Central memory CD8-positive, alpha-beta T cell (primary cell): ENCODE measurements at regions not wholly inside any gene's neighbourhood (a gene's known extent, or its start where the extent isn't known, plus 50 kb on each side); places are given as distances from the start of the nearest gene placed in this dataset.

Experiments
- ATAC-seq: fragments of 150-1000 bp; cut with Tn5 transposase; replicated peaks from 2 replicates; pipeline ENCODE4 v1.10.0; 2022; ENCODE audit warnings: mild to moderate bottlenecking, moderate FRiP score, moderate number of reproducible peaks; ENCODE audit not compliant: poor library complexity, severe bottlenecking; ENCODE audit errors: extremely low read depth
- DNase-seq, 2 donors: peaks; one replicate each; pipeline ENCODE4 v3.0.0; 2021; ENCODE audit warnings: low spot score in 2 of 2
- H3K27ac Mint-ChIP-seq: one replicate; pipeline ENCODE4 v1.8.0; 2022; ENCODE audit warnings: low read depth, mild to moderate bottlenecking, moderate library complexity, mixed read lengths
- H3K27me3 Mint-ChIP-seq: one replicate; pipeline ENCODE4 v1.8.0; 2022; ENCODE audit warnings: mixed read lengths
- H3K36me3 Mint-ChIP-seq: one replicate; pipeline ENCODE4 v1.8.0; 2022; ENCODE audit warnings: mild to moderate bottlenecking, moderate library complexity, mixed read lengths; ENCODE audit not compliant: insufficient read depth
- H3K4me1 Mint-ChIP-seq: one replicate; pipeline ENCODE4 v1.8.0; 2022; ENCODE audit warnings: mixed read lengths
- H3K4me3 Mint-ChIP-seq: one replicate; pipeline ENCODE4 v1.8.0; 2022; ENCODE audit warnings: mild to moderate bottlenecking, moderate library complexity, mixed read lengths
- H3K9me3 Mint-ChIP-seq: one replicate; pipeline ENCODE4 v1.8.0; 2022; ENCODE audit warnings: mixed read lengths

GRCh38 chr9:129407905-129408452 lies 212.9 kb downstream of the C9orf50 start:
- no peak for DNase-seq
- Mint-ChIP-seq H3K36me3 (peaks cover 29% of the 10 kb centered on the region), H3K9me3 (peaks cover 10% of the 10 kb centered on the region), H3K27me3 (no peaks in the 10 kb centered on the region), H3K4me3 (no peak overlapping the region), H3K27ac (peak overlapping the region; percentile 60), H3K4me1 (peaks cover 21% of the 10 kb centered on the region)
- ATAC-seq = no peak

DNA sequence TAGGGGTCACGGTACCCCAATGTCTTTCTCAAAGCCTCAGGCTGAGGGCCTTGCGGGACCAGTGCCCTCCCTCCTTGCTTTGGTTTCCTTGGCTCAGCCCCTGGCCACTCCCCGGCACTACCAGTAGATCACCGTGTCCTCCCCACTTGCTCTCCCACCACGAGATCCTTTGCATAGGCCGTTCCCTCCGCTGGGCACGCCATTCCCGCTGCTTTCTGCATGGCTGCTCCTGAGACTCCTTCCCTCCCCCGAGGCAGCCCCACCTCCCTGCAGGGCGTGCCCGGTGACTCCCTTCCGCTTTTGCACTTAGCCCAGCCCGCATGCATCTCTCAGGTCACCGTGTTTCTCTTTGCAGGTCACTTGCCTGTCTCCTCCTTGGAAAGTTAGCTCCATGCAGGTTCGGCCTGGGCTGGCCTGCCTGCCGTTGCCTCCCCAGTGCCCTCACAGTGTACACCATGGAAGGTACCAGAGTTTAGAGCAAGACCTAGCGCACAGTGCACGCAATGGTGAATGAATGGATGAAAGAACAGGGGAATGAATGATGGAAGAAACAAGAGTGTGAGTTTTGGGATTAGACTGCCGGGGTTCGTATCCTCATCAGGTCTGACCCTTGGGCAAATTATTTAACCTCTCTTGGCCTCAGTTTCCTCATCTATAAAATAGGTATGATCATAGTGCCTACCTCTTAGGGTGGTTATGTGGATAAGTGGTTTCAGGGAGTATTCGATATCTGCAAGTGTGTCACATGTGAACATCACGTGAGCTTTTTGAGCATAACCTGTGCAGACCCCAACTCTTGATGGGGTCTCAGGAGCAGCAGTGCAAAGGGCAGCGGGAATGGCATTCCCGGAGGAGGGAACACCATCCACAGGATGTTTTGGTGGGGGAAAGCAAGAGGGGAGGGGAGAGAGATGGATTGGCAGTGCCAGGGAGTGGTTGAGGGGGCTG lies 214.3 kb downstream of the C9orf50 start:
- ATAC-seq (no peak), DNase-seq (no peak)
- no peak overlapping the region for H3K4me3 Mint-ChIP-seq
- no peaks in the 10 kb centered on the region for H3K27me3 Mint-ChIP-seq
- peaks cover 10% of the 10 kb centered on the region for H3K9me3 Mint-ChIP-seq
- peaks cover 19% of the 10 kb centered on the region for H3K36me3 Mint-ChIP-seq
- peak overlapping the region; percentile 49 for H3K27ac Mint-ChIP-seq
- peaks cover 23% of the 10 kb centered on the region for H3K4me1 Mint-ChIP-seq

- peaks cover 10% of the 10 kb centered on the region for H3K9me3 Mint-ChIP-seq
- peaks cover 13% of the 10 kb centered on the region for H3K36me3 Mint-ChIP-seq
- DNase-seq = no peak
- H3K27ac Mint-ChIP-seq = peak overlapping the region; percentile 49
- H3K27me3 Mint-ChIP-seq = no peaks in the 10 kb centered on the region
- no peak overlapping the region for H3K4me3 Mint-ChIP-seq
- peaks cover 20% of the 10 kb centered on the region for H3K4me1 Mint-ChIP-seq
- ATAC-seq = no peak
Observed at GRCh38 chr9:129405827-129406213, 215.1 kb downstream of the C9orf50 start.

- Mint-ChIP-seq H3K27ac (no peak overlapping the region), H3K4me3 (no peak overlapping the region), H3K4me1 (peaks cover 15% of the 10 kb centered on the region), H3K36me3 (peaks cover 8% of the 10 kb centered on the region), H3K9me3 (peaks cover 4% of the 10 kb centered on the region), H3K27me3 (no peaks in the 10 kb centered on the region)
- DNase-seq (no peak), ATAC-seq (no peak)
Observed at GRCh38 chr9:129405089-129405826, 215.6 kb downstream of the C9orf50 start.

DNA sequence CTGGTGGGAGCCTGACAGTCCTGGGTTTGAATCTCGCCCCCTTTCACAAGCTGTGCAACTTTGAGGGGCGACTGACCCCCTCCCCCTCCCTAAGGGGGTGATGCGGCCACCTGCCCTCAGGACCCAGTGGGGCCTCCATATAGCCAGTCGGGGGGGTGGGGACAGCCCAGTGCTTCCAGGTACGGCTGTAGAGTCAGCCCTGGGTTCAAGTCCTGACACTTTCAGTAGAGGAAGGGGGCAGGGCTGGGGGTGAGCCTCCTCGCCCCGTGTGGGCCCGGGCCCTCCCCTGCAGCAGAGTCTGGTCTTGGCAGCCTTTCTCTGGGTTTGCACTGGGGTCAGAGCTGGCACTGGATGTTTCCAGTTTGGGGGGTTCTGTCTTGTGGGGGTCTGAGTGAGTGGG lies 216.3 kb downstream of the C9orf50 start:
- DNase-seq (no peak), ATAC-seq (no peak)
- Mint-ChIP-seq H3K27me3 (no peaks in the 10 kb centered on the region), H3K4me3 (no peak overlapping the region), H3K36me3 (peaks cover 4% of the 10 kb centered on the region), H3K9me3 (no peaks in the 10 kb centered on the region), H3K4me1 (peaks cover 10% of the 10 kb centered on the region), H3K27ac (no peak overlapping the region)

- Mint-ChIP-seq H3K9me3 (no peaks in the 10 kb centered on the region), H3K4me3 (no peak overlapping the region), H3K4me1 (peaks cover 10% of the 10 kb centered on the region), H3K27ac (no peak overlapping the region), H3K36me3 (peaks cover 4% of the 10 kb centered on the region), H3K27me3 (no peaks in the 10 kb centered on the region)
- ATAC-seq = no peak
- DNase-seq = no peak
Observed at GRCh38 chr9:129403779-129404620, 216.9 kb downstream of the C9orf50 start.

GRCh38 chr9:129402931-129403778 lies 217.7 kb downstream of the C9orf50 start:
- Mint-ChIP-seq H3K9me3 (no peaks in the 10 kb centered on the region), H3K27me3 (no peaks in the 10 kb centered on the region), H3K27ac (no peak overlapping the region), H3K4me3 (no peak overlapping the region), H3K4me1 (peaks cover 10% of the 10 kb centered on the region), H3K36me3 (no peaks in the 10 kb centered on the region)
- ATAC-seq (no peak), DNase-seq (no peak)

DNA sequence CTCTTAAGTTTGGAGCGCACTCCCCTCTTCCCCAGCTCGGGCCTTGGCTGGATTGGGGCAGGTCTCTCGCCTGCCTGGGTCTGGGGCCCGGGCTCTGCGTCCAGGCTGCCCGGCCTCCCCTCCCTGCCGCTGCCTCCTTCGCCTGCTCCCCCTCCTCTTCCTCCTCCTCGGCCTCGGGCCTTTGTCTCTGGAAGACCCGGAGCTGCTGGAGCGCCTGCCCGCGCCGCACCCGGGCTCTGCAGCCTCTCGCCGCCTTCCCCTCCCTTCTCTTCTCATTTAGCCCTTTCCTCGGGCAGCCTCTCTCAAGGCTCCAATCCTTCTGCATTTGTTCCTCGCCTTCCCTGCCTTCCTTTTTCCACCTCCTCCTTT lies 218.5 kb downstream of the C9orf50 start:
- no peak overlapping the region for H3K27ac Mint-ChIP-seq
- H3K36me3 Mint-ChIP-seq = no peaks in the 10 kb centered on the region
- ATAC-seq = no peak
- H3K9me3 Mint-ChIP-seq = no peaks in the 10 kb centered on the region
- no peak overlapping the region for H3K4me3 Mint-ChIP-seq
- H3K27me3 Mint-ChIP-seq = no peaks in the 10 kb centered on the region
- H3K4me1 Mint-ChIP-seq = peaks cover 10% of the 10 kb centered on the region
- DNase-seq = no peak

- H3K4me1 Mint-ChIP-seq = peaks cover 10% of the 10 kb centered on the region
- no peak for DNase-seq
- no peaks in the 10 kb centered on the region for H3K9me3 Mint-ChIP-seq
- H3K27ac Mint-ChIP-seq = no peak overlapping the region
- H3K27me3 Mint-ChIP-seq = no peaks in the 10 kb centered on the region
- no peak for ATAC-seq
- no peaks in the 10 kb centered on the region for H3K36me3 Mint-ChIP-seq
- H3K4me3 Mint-ChIP-seq = no peak overlapping the region
Observed at GRCh38 chr9:129401623-129402370, 219.1 kb downstream of the C9orf50 start.

DNA sequence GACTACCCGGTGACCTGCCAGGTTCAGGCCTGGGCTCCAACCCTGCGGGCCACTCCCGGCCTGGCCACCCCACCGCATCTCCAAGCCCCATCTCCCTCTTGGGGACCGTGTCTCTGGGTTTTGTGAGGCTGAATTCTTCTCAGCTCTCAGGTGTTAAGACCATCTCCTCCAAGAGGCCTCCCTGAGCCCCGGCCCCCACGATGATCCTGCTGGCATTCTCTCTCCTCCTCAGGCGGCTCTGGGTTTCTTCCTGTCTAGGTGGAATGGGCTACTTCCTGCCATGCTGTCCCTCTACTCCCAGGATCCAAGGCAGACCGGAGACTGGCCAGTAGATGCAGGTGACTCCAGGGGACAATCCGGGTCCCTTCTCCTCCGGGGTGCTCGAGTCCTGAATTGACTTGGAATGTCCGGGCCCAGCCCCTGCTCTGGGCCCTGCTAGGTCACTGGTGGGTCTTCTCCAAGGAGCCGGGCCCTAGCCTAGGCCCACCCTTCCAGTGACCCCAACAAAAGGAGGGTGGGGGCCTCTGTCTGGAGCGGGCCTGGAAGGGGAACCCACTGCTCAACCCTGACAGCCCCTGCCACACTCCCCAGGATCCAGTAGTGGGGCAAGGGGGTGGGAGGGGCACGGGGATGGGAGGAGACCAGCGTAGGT lies 219.8 kb downstream of the C9orf50 start:
- Mint-ChIP-seq H3K9me3 (no peaks in the 10 kb centered on the region), H3K36me3 (no peaks in the 10 kb centered on the region), H3K27me3 (no peaks in the 10 kb centered on the region), H3K27ac (no peak overlapping the region), H3K4me1 (peaks cover 10% of the 10 kb centered on the region), H3K4me3 (no peak overlapping the region)
- ATAC-seq = no peak
- DNase-seq = no peak
